Osteocyte (in vitro differentiated cells): ENCODE measurements at regions not wholly inside any gene's neighbourhood (a gene's known extent, or its start where the extent isn't known, plus 50 kb on each side); places are given as distances from the start of the nearest gene placed in this dataset.

Source experiments
- DNase-seq: peaks from one replicate; pipeline ENCODE4 v3.0.0; 2021; ENCODE audit warnings: mixed read lengths; ENCODE audit not compliant: unreplicated experiment; ENCODE audit errors: extremely low spot score
- H3K27ac Mint-ChIP-seq: one replicate; pipeline ENCODE4 v1.8.0; 2021; ENCODE audit warnings: mild to moderate bottlenecking, mixed read lengths; ENCODE audit not compliant: unreplicated experiment
- H3K27me3 Mint-ChIP-seq: one replicate; pipeline ENCODE4 v1.8.0; 2021; ENCODE audit warnings: mixed read lengths; ENCODE audit not compliant: unreplicated experiment
- H3K36me3 Mint-ChIP-seq: one replicate; pipeline ENCODE4 v1.8.0; 2021; ENCODE audit warnings: mixed read lengths; ENCODE audit not compliant: unreplicated experiment
- H3K4me1 Mint-ChIP-seq: one replicate; pipeline ENCODE4 v1.8.0; 2021; ENCODE audit warnings: mixed read lengths; ENCODE audit not compliant: unreplicated experiment
- H3K4me3 Mint-ChIP-seq: one replicate; pipeline ENCODE4 v1.8.0; 2021; ENCODE audit warnings: mild to moderate bottlenecking, moderate library complexity, mixed read lengths; ENCODE audit not compliant: unreplicated experiment
- H3K9me3 Mint-ChIP-seq: one replicate; pipeline ENCODE4 v1.8.0; 2021; ENCODE audit warnings: mixed read lengths; ENCODE audit not compliant: unreplicated experiment
- TF ChIP-seq, protein P1 (sequence below): fragments of 200-600 bp; sonication (generic); IDR thresholded peaks from 2 replicates; pipeline ENCODE4 v1.5.0; 2021; ENCODE audit warnings: antibody characterized with exemption, mild to moderate bottlenecking, moderate library complexity

DNA sequence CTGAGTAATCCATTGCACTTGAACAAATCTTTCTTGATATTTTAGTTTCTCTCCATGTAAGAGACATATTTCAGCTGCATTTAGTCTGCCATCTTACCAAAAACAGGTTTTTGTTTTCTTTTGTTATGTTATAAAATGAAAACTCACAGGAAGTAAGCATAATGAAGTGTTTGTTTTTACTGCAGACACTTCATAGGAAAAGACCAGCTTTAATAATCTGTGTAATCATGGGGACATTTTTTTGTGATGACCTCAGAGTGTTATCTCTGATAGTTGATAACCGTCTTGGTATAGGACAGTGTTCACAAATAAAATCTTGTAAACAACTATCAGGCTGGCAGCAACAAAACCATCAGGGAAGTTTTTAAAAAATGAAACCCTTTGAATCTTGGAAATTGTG lies 266.2 kb upstream of the OR4E1 start:
- no peak overlapping the region for H3K27ac Mint-ChIP-seq
- peaks cover 6% of the 10 kb centered on the region for H3K27me3 Mint-ChIP-seq
- no peak overlapping the region for H3K4me3 Mint-ChIP-seq
- no peak for DNase-seq
- H3K9me3 Mint-ChIP-seq: no peaks in the 10 kb centered on the region
- H3K36me3 Mint-ChIP-seq: no peaks in the 10 kb centered on the region
- TF ChIP-seq, protein P1, sequence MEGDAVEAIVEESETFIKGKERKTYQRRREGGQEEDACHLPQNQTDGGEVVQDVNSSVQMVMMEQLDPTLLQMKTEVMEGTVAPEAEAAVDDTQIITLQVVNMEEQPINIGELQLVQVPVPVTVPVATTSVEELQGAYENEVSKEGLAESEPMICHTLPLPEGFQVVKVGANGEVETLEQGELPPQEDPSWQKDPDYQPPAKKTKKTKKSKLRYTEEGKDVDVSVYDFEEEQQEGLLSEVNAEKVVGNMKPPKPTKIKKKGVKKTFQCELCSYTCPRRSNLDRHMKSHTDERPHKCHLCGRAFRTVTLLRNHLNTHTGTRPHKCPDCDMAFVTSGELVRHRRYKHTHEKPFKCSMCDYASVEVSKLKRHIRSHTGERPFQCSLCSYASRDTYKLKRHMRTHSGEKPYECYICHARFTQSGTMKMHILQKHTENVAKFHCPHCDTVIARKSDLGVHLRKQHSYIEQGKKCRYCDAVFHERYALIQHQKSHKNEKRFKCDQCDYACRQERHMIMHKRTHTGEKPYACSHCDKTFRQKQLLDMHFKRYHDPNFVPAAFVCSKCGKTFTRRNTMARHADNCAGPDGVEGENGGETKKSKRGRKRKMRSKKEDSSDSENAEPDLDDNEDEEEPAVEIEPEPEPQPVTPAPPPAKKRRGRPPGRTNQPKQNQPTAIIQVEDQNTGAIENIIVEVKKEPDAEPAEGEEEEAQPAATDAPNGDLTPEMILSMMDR: no peak
- no peaks in the 10 kb centered on the region for H3K4me1 Mint-ChIP-seq

DNA sequence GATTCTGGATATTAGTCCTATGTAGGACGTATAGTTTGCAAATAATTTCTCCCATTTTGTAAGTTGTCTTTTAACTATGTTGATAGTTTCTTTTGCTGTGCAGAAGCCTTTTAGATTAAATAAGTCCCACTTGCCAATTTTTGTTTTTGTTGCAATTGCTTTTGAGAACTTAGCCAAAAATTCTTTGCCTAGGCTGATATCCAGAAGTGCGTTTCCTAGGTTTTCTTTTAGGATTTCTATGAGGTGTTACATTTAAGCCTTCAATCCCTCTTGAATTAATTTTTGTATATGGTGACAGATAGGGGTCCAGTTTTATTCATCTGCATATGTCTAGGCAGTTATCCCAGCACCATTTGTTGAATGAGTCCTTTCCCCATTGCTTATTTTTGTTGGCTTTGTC lies 264.4 kb upstream of the OR4E1 start:
- Mint-ChIP-seq H3K4me1 (no peaks in the 10 kb centered on the region), H3K27me3 (peaks cover 6% of the 10 kb centered on the region), H3K36me3 (no peaks in the 10 kb centered on the region), H3K9me3 (no peaks in the 10 kb centered on the region), H3K27ac (no peak overlapping the region), H3K4me3 (no peak overlapping the region)
- TF ChIP-seq, protein P1: no peak
- DNase-seq: no peak

DNA sequence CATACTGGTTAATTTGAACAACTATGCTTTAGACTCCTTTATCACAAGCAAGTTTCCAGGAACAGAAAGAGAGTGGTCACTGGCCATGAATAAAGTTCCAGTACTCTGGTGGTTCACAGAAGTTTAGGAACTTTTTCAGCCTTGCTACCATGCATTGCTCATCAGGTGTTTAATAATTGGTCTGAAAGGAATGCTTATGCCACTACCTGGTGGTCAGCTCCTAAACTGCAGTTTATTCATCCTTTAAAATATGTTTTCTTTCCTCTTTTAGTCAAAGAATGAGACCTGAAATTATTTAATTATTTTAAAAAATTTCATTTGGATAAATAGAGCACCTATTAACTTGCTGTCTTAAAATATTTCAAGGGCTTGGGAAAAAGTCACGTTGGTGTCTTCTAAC lies 260.1 kb upstream of the OR4E1 start:
- Mint-ChIP-seq H3K36me3 (no peaks in the 10 kb centered on the region), H3K4me3 (no peak overlapping the region), H3K4me1 (no peaks in the 10 kb centered on the region), H3K9me3 (no peaks in the 10 kb centered on the region), H3K27me3 (peaks cover 11% of the 10 kb centered on the region), H3K27ac (no peak overlapping the region)
- no peak for DNase-seq
- TF ChIP-seq, protein P1: no peak

DNA sequence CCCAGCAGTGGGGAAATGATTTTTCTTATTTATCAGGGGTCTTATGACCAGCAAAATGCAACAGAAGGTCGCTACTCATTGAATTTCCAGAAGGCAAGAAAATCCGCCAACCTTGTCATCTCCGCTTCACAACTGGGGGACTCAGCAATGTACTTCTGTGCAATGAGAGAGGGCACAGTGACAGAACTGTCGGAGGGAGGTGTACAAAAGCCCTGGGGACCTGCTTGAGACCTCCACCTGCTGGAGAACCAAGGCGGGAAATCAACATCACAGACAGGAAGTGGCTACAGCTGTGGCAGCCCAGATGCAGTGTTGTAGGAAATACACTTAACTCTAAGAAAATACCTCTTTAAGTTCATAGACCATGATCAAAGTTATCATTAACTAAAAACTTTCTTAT lies 250.9 kb upstream of the OR4E1 start:
- TF ChIP-seq, protein P1: no peak

DNA sequence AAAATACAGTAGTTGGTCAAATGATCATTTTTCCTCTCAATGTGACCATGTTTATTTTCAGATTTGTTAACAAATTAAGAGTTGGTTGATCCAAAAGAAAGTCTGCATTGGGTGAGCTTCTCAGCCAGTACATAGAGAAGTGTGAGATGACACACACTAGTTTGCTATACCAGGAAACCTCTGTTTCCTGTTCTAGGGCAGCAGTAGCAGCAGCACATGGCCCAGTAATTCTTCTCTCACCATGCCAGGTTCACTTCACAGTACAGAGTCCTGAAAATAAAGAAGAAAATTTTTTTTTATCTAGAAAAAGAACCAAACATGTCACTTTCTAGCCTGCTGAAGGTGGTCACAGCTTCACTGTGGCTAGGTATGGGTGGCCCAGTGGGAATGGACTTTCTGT lies 250.2 kb upstream of the OR4E1 start:
- H3K4me1 Mint-ChIP-seq: no peaks in the 10 kb centered on the region
- H3K27me3 Mint-ChIP-seq: peaks cover 6% of the 10 kb centered on the region
- no peaks in the 10 kb centered on the region for H3K36me3 Mint-ChIP-seq
- H3K9me3 Mint-ChIP-seq: no peaks in the 10 kb centered on the region
- no peak overlapping the region for H3K4me3 Mint-ChIP-seq
- no peak for DNase-seq
- no peak overlapping the region for H3K27ac Mint-ChIP-seq
- TF ChIP-seq, protein P1: no peak

More for the DNA sequence above, 250.9 kb upstream of the OR4E1 start:
- no peaks in the 10 kb centered on the region for H3K36me3 Mint-ChIP-seq
- H3K27ac Mint-ChIP-seq: no peak overlapping the region
- H3K27me3 Mint-ChIP-seq: peaks cover 5% of the 10 kb centered on the region
- no peak overlapping the region for H3K4me3 Mint-ChIP-seq
- H3K9me3 Mint-ChIP-seq: no peaks in the 10 kb centered on the region
- no peak for DNase-seq
- no peaks in the 10 kb centered on the region for H3K4me1 Mint-ChIP-seq
